IMR-90 (cell line): ENCODE measurements at regions not wholly inside any gene's neighbourhood (a gene's known extent, or its start where the extent isn't known, plus 50 kb on each side); places are given as distances from the start of the nearest gene placed in this dataset.
"Not testable (repeated sequence)": the region's sequence is repeated elsewhere in the genome, so short reads cannot be mapped to it uniquely, and the experiment has no call there.

Experiments
- ATAC-seq: fragments of 200-7000 bp; cut with Tn5 transposase; 2 replicates; pipeline ENCODE4 v1.9.1; 2020; ENCODE audit warnings: low read depth, mild to moderate bottlenecking, moderate library complexity
- BruUV-seq: library from RNA; stranded (reverse); fragments of 400-500 nt; replicated peaks from 2 replicates; lab custom pipeline; 2021; lab: Mats Ljungman, UMichigan
- CTCF ChIA-PET: fragments of 300-600 bp; formaldehyde crosslinking; extraction: SDS; loops from one replicate; lab custom pipeline; 2021; ENCODE audit warnings: antibody characterized with exemption; lab: Yijun Ruan, JAX
- POLR2A ChIA-PET: fragments of 300-600 bp; sonication (Branson Sonifier 250); formaldehyde crosslinking; loops from one replicate; lab custom pipeline; 2022; ENCODE audit warnings: antibody characterized with exemption; ENCODE audit not compliant: unreplicated experiment; lab: Charles Lee
- DNase-seq: peaks from one replicate; pipeline ENCODE4 v3.0.0; 2013
- H2AFZ ChIP-seq: replicated peaks from 2 replicates; pipeline ENCODE3; 2013; ENCODE audit warnings: low read length, mild to moderate bottlenecking; ENCODE audit not compliant: poor library complexity
- H2AK5ac ChIP-seq: 2 replicates; pipeline ENCODE4 v1.6.1; 2013; ENCODE audit warnings: low read depth, low read length, inconsistent platforms
- H2AK9ac ChIP-seq: replicated peaks from 2 replicates; pipeline ENCODE3; 2013; ENCODE audit warnings: mild to moderate bottlenecking, low read depth, low read length, moderate library complexity; ENCODE audit not compliant: poor library complexity
- H2BK120ac ChIP-seq: 2 replicates; pipeline ENCODE4 v1.6.1; 2013; ENCODE audit warnings: low read depth, low read length, inconsistent platforms
- H2BK15ac ChIP-seq: 3 replicates; pipeline ENCODE4 v1.6.1; 2013; ENCODE audit warnings: low read depth, low read length, inconsistent platforms
- H2BK20ac ChIP-seq: 2 replicates; pipeline ENCODE4 v1.6.1; 2013; ENCODE audit warnings: low read depth, mild to moderate bottlenecking, inconsistent platforms, low read length, moderate library complexity
- H2BK5ac ChIP-seq: 2 replicates; pipeline ENCODE4 v1.6.1; 2013; ENCODE audit warnings: mild to moderate bottlenecking, low read depth, low read length, inconsistent platforms; ENCODE audit not compliant: poor library complexity, severe bottlenecking
- H3K14ac ChIP-seq: replicated peaks from 2 replicates; pipeline ENCODE4 v1.6.1; 2013; ENCODE audit warnings: low read depth, low read length, inconsistent platforms
- H3K18ac ChIP-seq: 2 replicates; pipeline ENCODE4 v1.6.1; 2013; ENCODE audit warnings: low read depth, low read length, control low read depth
- H3K23ac ChIP-seq: 2 replicates; pipeline ENCODE4 v1.6.1; 2013; ENCODE audit warnings: low read depth, low read length, inconsistent platforms
- H3K27ac ChIP-seq: 2 replicates; pipeline ENCODE4 v1.5.1; 2013; ENCODE audit warnings: mild to moderate bottlenecking, control low read depth, low read length; ENCODE audit not compliant: insufficient read depth
- H3K27me3 ChIP-seq: 2 replicates; pipeline ENCODE4 v1.6.1; 2013; ENCODE audit warnings: low read length; ENCODE audit not compliant: control insufficient read depth, insufficient read depth
- H3K36me3 ChIP-seq: 2 replicates; pipeline ENCODE4 v1.6.1; 2013; ENCODE audit warnings: low read length, mixed read lengths; ENCODE audit not compliant: control insufficient read depth, insufficient read depth
- H3K4ac ChIP-seq: 2 replicates; pipeline ENCODE4 v1.6.1; 2013; ENCODE audit warnings: low read depth, low read length, inconsistent platforms
- H3K4me1 ChIP-seq: 2 replicates; pipeline ENCODE4 v1.6.1; 2013; ENCODE audit warnings: low read length, mixed read lengths; ENCODE audit not compliant: control insufficient read depth, insufficient read depth
- H3K4me2 ChIP-seq: 2 replicates; pipeline ENCODE4 v1.6.1; 2013; ENCODE audit warnings: low read depth, mild to moderate bottlenecking, control low read depth, low read length, moderate library complexity
- H3K4me3 ChIP-seq: 2 replicates; pipeline ENCODE4 v1.5.1; 2013; ENCODE audit warnings: low read depth, mild to moderate bottlenecking, control low read depth, low read length, moderate library complexity; ENCODE audit not compliant: insufficient read depth
- H3K56ac ChIP-seq: 2 replicates; pipeline ENCODE4 v1.6.1; 2013; ENCODE audit warnings: low read length, inconsistent platforms; ENCODE audit not compliant: insufficient read depth; ENCODE audit errors: extremely low read depth
- H3K79me1 ChIP-seq, 2 experiments: 2 replicates each; pipeline ENCODE4 v1.6.1; 2013; ENCODE audit warnings: low read length in 2 of 2, inconsistent platforms in 1 of 2, low read depth in 1 of 2
- H3K9ac ChIP-seq: 2 replicates; pipeline ENCODE4 v1.6.1; 2013; ENCODE audit warnings: low read depth, low read length, control low read depth
- H3K9me1 ChIP-seq: 2 replicates; pipeline ENCODE4 v1.6.1; 2013; ENCODE audit warnings: low read length, inconsistent platforms; ENCODE audit not compliant: insufficient read depth
- H3K9me3 ChIP-seq: 2 replicates; pipeline ENCODE4 v1.6.1; 2013; ENCODE audit warnings: low read length; ENCODE audit not compliant: control insufficient read depth, insufficient read depth
- H4K20me1 ChIP-seq: 2 replicates; pipeline ENCODE4 v1.6.1; 2013; ENCODE audit warnings: low read length, inconsistent platforms; ENCODE audit not compliant: insufficient read depth
- H4K5ac ChIP-seq: 2 replicates; pipeline ENCODE4 v1.6.1; 2013; ENCODE audit warnings: mild to moderate bottlenecking, low read depth, low read length, control low read depth
- H4K8ac ChIP-seq, 2 experiments: 2 replicates each; pipeline ENCODE4 v1.6.1; 2013; ENCODE audit warnings: low read depth in 2 of 2, low read length in 2 of 2, control low read depth in 1 of 2, inconsistent platforms in 1 of 2
- H4K91ac ChIP-seq: 2 replicates; pipeline ENCODE4 v1.6.1; 2013; ENCODE audit warnings: low read depth, low read length, inconsistent platforms; ENCODE audit not compliant: insufficient read depth
- WGBS, 2 experiments: methylation state at CpG; one replicate each; pipeline versions ENCODE4 v1.1.5 to v1.1.7; 2013; ENCODE audit warnings: missing lambda C conversion rate in 2 of 2; ENCODE audit not compliant: insufficient read length in 1 of 2; ENCODE audit errors: extremely low coverage in 2 of 2; 5-methylcytosine and 5-hydroxymethylcytosine counted together
- dilution Hi-C: fragments of 300-500 bp; cut with HindIII; formaldehyde crosslinking; loops from one replicate; pipeline ENCODE4 v1.14.3; 2018; ENCODE audit warnings: low sequenced_read_pairs; ENCODE audit not compliant: unreplicated experiment
- in situ Hi-C: fragments of 300-500 bp; cut with MboI; formaldehyde crosslinking; loops from 3 replicates; pipeline ENCODE4 v1.14.3; 2019; ENCODE audit warnings: low sequenced_read_pairs, inconsistent platforms, mixed read lengths
- intact Hi-C: fragments of 100-400 bp; cut with micrococcal nuclease; formaldehyde crosslinking; loops from 2 replicates; pipeline ENCODE4 v1.10.0; 2022

GRCh38 chr16:46454801-46455200, 166.4 kb downstream of the SHCBP1 start:
- CTCF ChIA-PET, in situ Hi-C loops, H3K4me2 ChIP-seq: not testable (repeated sequence)

More at GRCh38 chr16:46454801-46455200, 166.4 kb downstream of the SHCBP1 start:
- H3K18ac ChIP-seq, H2BK15ac ChIP-seq, BruUV-seq, H3K4me3 ChIP-seq, H4K8ac ChIP-seq, H2AK5ac ChIP-seq, H3K9me3 ChIP-seq, H2BK20ac ChIP-seq, H3K23ac ChIP-seq, H3K79me1 ChIP-seq, H4K91ac ChIP-seq, H3K56ac ChIP-seq, H2BK120ac ChIP-seq, POLR2A ChIA-PET, H2AK9ac ChIP-seq, H4K5ac ChIP-seq, H3K9ac ChIP-seq, ATAC-seq, H3K27me3 ChIP-seq, H2BK5ac ChIP-seq, DNase-seq, H2AFZ ChIP-seq, H4K20me1 ChIP-seq, H3K14ac ChIP-seq, H3K4ac ChIP-seq, H3K4me1 ChIP-seq, H3K27ac ChIP-seq, dilution Hi-C loops, H3K36me3 ChIP-seq, H3K9me1 ChIP-seq, intact Hi-C loops: not testable (repeated sequence)
- no CpG with 5 or more reads among the region's 10 CpGs for WGBS, 2 experiments
